ENCODE measurements at regions not wholly inside any gene's neighbourhood (a gene's known extent, or its start where the extent isn't known, plus 50 kb on each side); places are given as distances from the start of the nearest gene placed in this dataset.
"Not testable (repeated sequence)": the region's sequence is repeated elsewhere in the genome, so short reads cannot be mapped to it uniquely, and the experiment has no call there.

DNA sequence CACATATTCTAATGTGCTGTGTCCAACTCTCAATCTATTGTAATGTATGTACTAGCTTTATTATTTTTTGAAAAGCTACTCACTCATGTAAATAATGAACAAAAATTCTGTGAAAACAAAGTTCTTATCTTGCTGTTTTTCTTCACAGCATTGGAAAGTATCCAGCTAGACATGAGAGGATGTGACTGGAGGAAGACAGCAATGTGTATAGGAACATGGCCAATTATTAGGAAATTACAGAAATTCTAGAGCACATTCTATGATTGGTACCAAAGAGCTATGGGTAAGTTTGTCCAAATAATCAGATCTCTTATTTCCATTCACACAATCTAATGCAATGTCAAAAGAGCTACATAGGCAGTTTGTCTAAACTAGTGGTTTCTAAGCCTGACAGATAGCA, 1100.2 kb downstream of the FSCB start:
- Histone ChIP-seq H3K4me1 (no peaks in the 10 kb centered on the region), H3K27ac (no peak overlapping the region), H3K27me3 (no peaks in the 10 kb centered on the region), H3K36me3 (no peaks in the 10 kb centered on the region), H3K9me3 (no peaks in the 10 kb centered on the region), H3K4me3 (replicated peaks in 1 of 3) (no peak overlapping the region)
- no peak for DNase-seq
- TF ChIP-seq, protein P1, sequence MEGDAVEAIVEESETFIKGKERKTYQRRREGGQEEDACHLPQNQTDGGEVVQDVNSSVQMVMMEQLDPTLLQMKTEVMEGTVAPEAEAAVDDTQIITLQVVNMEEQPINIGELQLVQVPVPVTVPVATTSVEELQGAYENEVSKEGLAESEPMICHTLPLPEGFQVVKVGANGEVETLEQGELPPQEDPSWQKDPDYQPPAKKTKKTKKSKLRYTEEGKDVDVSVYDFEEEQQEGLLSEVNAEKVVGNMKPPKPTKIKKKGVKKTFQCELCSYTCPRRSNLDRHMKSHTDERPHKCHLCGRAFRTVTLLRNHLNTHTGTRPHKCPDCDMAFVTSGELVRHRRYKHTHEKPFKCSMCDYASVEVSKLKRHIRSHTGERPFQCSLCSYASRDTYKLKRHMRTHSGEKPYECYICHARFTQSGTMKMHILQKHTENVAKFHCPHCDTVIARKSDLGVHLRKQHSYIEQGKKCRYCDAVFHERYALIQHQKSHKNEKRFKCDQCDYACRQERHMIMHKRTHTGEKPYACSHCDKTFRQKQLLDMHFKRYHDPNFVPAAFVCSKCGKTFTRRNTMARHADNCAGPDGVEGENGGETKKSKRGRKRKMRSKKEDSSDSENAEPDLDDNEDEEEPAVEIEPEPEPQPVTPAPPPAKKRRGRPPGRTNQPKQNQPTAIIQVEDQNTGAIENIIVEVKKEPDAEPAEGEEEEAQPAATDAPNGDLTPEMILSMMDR (IDR thresholded peaks at IDR 0.05), result no peak
- TF ChIP-seq POLR2A (IDR thresholded peaks at IDR 0.05), result no peak
- intact Hi-C loops (cut with DNase I), result no loop called here

- H3K4me1 ChIP-seq, result no peaks in the 10 kb centered on the region
- intact Hi-C loops (cut with DNase I), result no loop called here
- 51% methylated on average over 1 of the region's 1 CpG for WGBS, 2 donors
- DNase-seq, result no peak
- H3K4me3 ChIP-seq (replicated peaks in 1 of 3), result no peak overlapping the region
- no peaks in the 10 kb centered on the region for H3K9me3 ChIP-seq
- H3K27ac ChIP-seq, result no peak overlapping the region
- H3K27me3 ChIP-seq, result no peaks in the 10 kb centered on the region
- TF ChIP-seq, protein P1 (IDR thresholded peaks at IDR 0.05), result no peak
- no peak for TF ChIP-seq POLR2A (IDR thresholded peaks at IDR 0.05)
- no peaks in the 10 kb centered on the region for H3K36me3 ChIP-seq
These were observed 1107.8 kb downstream of the FSCB start for GRCh38 chr14:43399289-43399688.

DNA sequence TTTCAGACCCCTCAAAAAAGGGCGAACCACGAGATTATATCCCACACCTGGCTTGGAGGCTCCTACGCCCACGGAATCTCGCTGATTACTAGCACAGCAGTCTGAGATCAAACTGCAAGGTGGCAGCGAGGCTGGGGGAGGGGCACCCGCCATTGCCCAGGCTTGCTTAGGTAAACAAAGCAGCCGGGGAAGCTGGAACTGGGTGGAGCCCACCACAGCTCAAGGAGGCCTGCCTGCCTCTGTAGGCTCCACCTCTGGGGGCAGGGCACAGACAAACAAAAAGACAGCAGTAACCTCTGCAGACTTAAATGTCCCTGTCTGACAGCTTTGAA, 1136.6 kb downstream of the FSCB start:
- H3K27ac ChIP-seq; H3K4me3 ChIP-seq (replicated peaks in 1 of 3); H3K27me3 ChIP-seq; H3K9me3 ChIP-seq; DNase-seq; intact Hi-C loops (cut with DNase I); H3K4me1 ChIP-seq; H3K36me3 ChIP-seq: not testable (repeated sequence)
- 87 to 90% methylated on average over 8 of the region's 8 CpGs for WGBS, 2 donors

GRCh38 chr14:43369710-43370564, 1137.1 kb downstream of the FSCB start:
- DNase-seq, result no peak
- TF ChIP-seq, protein P1 (IDR thresholded peaks at IDR 0.05), result no peak
- TF ChIP-seq POLR2A (IDR thresholded peaks at IDR 0.05), result no peak
- 93 to 97% methylated on average over 21 of the region's 21 CpGs for WGBS, 2 donors
- H3K27me3 ChIP-seq, result no peaks in the 10 kb centered on the region
- H3K27ac ChIP-seq, result no peak overlapping the region
- no peaks in the 10 kb centered on the region for H3K9me3 ChIP-seq
- no peak overlapping the region for H3K4me3 ChIP-seq (replicated peaks in 1 of 3)
- no peaks in the 10 kb centered on the region for H3K4me1 ChIP-seq
- intact Hi-C loops (cut with DNase I), result no loop called here
- H3K36me3 ChIP-seq, result no peaks in the 10 kb centered on the region

DNA sequence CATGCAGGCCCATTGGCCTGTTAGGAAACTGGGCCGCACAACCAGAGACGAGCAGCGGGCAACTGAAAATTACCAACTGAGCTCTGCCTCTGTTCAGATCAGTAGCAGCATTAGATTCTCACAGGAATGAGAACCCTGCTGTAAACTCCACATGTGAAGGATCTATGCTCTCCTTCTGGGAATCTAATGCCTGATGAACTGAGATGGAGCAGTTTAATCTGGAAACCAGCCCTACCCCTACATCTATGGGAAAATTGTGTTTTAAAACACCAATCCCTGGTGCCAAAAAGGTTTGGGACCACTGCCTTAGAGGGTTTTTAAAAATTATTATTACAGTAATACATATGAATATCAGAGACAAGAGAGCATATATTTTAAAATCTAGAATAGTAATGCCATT, 1144.5 kb downstream of the FSCB start:
- no peaks in the 10 kb centered on the region for H3K9me3 ChIP-seq
- intact Hi-C loops (cut with DNase I), result no loop called here
- no peak overlapping the region for H3K27ac ChIP-seq
- H3K36me3 ChIP-seq, result no peaks in the 10 kb centered on the region
- H3K27me3 ChIP-seq, result no peaks in the 10 kb centered on the region
- H3K4me3 ChIP-seq (replicated peaks in 1 of 3), result no peak overlapping the region
- no peak for DNase-seq
- WGBS, 2 donors, result 90 to 94% methylated on average over 3 of the region's 3 CpGs
- no peaks in the 10 kb centered on the region for H3K4me1 ChIP-seq
- TF ChIP-seq POLR2A (IDR thresholded peaks at IDR 0.05), result no peak
- TF ChIP-seq, protein P1 (IDR thresholded peaks at IDR 0.05), result no peak

Data from thyroid gland (tissue), 4 donors.